CD4-positive, alpha-beta T cell treated with Interferon gamma for 1 hour (primary cell): ENCODE measurements at regions not wholly inside any gene's neighbourhood (a gene's known extent, or its start where the extent isn't known, plus 50 kb on each side); places are given as distances from the start of the nearest gene placed in this dataset.
"Not testable (repeated sequence)": the region's sequence is repeated elsewhere in the genome, so short reads cannot be mapped to it uniquely, and the experiment has no call there.

Source experiments
- DNase-seq: peaks from one replicate; pipeline ENCODE4 v3.0.0-alpha.2; 2020

GRCh38 chr12:9364224-9365176 is 156.3 kb upstream of the PZP start:
- no peak for DNase-seq

DNA sequence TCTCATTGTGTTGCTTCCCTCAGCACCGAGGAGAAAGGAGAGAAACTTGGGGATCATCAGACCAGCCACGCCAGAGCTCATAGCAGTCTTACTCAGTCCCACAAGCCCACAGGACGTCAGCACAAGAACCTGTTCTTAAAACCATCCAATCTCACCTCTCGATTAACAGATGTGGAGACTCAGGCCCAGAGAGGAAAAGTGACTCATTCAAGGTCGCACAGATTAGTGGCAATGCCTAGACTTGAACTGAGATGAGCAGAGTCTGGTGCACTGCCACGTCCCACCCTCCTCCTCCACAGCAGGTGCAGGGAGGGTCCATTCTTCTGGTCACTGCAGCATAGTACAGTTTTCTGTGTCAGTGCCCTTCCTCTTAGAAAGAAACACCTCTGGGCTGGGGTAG is 154.9 kb upstream of the PZP start:
- DNase-seq: no peak

GRCh38 chr12:9361879-9362326 is 153.7 kb upstream of the PZP start:
- no peak for DNase-seq

DNA sequence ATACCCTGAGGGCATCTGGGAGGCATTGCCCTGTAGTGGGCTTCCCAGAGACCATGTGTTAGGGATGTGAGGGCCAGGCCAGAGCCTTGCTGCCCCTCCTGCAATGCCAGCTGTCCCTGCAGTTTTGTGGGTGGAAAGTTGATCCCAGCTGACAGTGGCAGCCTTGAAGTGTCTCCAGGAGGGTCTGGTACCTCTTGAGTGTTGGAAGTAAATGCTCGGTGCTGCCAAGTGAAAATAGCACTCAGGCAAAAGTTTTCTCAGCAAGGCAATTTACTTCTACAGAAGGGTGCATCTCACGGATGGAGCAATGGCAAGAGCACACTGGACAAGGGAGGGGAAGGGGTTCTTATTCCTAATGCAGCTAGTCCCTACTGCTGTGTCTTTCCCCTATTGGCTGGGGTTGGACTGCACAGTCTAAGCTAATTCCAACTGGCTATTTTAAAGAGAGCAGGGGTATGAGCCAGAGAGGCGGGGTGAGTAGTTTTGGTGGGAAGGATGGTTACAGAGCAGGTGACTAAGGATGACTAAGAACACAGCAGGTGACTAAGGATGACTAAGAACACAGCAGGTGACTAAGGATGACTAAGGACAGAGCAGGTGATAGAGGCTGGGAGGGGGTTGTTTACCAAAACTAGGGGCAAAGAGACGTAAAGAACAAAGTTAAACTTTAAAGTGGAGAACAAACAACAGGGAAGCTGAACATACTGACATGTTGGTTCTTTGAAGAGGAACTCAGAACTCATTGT is 146.0 kb upstream of the PZP start:
- DNase-seq: not testable (repeated sequence)

DNA sequence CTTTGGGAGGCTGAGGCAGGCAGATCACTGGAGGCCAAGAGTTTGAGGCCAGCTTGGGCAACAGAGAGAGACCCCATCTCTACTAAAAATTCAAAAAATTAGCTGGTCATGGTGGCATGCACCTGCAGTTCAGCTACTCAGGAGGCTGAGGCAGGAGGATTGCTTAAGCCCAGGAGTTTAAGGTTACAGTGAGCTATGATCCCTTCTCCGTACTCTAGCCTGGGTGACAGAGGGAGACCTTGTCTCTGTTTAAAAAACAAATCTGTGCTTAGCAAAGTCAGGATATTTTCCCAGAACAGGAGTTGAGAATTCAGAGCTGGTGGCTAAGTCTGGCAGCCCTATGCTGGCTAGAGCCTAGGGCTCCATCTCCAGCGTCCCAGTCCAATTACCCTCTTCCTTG is 142.9 kb upstream of the PZP start:
- no peak for DNase-seq

DNA sequence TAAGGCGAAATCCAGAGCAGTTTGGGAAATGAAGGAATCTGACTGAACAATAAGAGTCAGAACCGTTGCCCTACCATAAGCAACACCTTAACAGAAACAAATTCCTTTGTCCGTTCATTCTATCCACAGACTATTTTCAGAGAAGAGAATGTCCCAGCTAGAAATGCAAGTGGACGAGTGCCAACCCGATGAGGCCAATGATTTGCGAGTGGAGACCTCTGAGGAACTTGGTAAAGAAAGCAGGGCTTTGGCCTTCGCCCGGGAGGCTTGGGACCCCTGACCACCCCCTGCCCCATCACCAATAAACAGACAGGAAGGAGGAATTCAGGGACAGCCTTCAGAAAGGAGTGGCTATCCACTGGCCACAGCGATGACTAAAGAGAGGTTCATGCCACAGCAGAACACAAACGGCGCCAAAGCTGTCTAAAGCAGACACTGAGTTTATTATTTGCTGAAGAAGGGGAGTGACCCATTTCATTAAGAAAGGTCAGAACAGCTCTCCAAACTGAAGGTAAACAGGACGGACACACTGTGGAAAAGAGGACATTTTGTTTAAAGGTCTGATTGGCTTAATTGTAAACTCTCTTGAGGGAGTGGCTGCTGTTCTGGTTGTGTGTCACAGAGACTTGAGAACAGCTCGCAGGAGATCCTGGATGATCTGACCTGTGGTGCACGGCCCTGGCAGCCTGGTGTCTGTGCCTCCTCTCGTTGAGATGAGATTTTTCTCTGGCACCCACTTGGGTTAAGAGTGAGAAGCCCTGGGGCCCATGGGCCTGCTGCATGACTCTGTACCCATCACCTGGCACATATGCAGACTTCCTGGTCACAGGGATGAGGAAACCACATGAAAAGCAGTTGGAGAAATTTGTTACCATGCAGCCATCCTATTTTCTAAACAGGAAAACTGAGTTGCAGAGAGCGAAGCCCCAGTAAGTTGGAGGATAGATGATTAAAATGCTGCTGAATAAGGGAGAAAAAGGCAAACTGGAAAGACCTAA is 142.0 kb upstream of the PZP start:
- no peak for DNase-seq

GRCh38 chr12:9348906-9349518 is 140.8 kb upstream of the PZP start:
- DNase-seq: no peak

GRCh38 chr12:9347328-9348127 is 139.3 kb upstream of the PZP start:
- no peak for DNase-seq

- no peak for DNase-seq
These were observed 138.7 kb upstream of the PZP start for GRCh38 chr12:9346866-9347327.

DNA sequence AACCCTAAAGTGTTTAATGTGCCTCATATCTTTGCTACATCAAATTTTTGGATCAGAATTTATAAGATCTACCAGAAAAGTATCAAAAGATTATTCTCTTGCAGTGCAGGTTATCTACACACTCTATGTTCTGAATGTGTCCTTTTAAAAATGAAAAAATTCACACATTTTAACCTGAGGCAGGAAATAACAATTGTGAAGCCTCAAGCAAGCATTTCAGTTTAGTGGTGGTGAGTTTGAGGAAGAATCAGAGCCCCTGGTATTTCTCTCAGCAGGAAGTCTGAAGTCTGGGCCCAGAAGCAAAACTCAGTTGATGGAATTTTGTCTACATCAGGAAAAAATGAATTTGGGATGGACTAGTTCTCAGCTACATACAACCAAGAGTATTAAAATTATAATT is 137.0 kb upstream of the PZP start:
- no peak for DNase-seq

GRCh38 chr12:9344541-9344940 is 136.3 kb upstream of the PZP start:
- no peak for DNase-seq

DNA sequence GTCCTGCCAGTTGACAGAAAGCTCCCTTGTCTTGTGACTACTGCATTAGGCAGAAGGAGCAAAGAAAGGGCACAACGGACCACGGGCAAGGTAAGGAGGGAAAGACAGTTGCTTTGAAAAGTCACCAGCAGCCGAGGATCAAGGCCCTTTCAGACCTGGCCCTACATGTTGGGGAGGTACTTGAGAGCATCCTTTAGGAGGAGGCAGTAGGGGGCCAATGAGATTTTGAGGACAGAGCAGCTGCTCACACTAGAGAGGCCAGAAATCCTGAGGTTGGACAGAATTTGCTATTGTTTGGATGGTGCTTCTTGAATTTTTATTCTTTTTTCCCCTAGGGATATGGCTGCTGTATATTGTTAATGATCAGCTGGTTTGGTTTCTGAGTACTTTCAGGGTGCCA is 135.5 kb upstream of the PZP start:
- DNase-seq: no peak

DNA sequence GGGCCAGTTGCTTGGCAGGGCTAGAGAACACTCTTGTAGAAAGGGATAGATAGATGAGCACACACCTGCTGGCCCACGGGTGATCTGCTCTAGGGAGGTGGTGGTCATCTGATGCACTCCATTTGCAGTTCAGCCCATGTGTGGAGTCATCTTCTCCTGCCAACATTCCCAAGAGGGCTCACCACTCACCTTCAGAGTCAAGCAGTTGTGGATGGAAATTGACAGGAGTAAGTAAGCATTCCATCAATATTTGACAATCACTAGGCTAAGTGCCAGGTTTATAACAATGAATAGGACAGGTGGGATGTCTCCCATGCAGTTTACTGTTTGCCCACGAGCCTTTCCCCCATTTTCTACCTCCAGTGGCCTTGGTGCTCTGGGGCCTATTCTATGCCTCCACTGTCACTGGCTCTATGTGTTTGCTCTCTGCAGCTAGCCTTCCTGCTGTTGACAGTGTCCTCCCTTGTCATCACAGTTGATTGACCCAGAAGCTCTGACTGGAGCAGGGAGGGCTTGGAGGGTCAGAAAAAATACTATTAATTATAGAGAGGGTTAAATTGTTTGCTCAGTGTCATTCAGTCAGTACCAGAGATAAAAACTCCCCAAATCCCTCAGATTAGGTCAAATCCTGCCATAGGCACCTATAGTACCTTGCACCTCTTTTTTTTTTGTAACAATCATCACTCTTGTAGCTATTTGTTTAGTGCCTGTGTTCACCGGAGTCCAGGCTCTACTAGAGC is 134.6 kb upstream of the PZP start:
- no peak for DNase-seq

GRCh38 chr12:9341260-9341585 is 133.0 kb upstream of the PZP start:
- DNase-seq: no peak

DNA sequence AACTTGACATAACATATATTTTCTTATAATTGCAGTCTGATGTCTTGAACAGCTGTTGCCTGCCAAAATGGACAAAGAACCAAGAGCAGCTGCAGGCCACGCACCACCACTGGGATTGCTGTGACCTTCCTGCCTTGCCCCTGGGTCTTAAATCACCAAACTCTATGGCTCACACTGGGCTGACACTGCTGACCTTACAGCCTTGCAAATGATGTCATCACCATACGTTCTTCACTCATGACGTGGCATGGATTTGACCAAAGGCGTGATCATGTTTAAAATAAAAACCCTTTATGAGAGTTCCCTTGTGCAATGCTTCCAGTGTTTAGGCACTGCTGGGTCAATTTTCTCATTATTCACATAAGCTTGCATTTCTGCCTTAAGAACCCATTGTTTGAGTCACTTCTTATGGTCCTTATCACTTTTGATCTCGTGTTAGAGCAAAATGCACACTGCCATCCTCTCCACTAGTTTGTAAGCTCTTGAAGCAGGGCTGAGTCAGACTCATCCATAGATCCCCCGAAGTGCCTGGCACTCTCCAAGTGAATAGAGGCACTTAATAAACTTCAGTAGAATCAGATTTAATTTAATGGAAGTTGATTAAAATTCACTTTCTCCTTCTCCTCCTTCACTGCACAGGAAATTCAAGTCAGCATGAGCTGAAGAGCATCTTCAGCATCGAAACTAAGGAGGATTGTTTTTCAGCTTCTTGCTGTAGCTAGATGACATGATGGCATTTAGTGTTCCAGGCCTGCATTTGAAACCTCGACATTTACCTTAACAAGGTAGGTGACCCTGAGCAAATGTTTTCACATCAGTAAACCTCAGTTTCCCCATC is 132.4 kb upstream of the PZP start:
- no peak for DNase-seq

- DNase-seq: no peak
These were observed 129.5 kb upstream of the PZP start for GRCh38 chr12:9337656-9338055.

DNA sequence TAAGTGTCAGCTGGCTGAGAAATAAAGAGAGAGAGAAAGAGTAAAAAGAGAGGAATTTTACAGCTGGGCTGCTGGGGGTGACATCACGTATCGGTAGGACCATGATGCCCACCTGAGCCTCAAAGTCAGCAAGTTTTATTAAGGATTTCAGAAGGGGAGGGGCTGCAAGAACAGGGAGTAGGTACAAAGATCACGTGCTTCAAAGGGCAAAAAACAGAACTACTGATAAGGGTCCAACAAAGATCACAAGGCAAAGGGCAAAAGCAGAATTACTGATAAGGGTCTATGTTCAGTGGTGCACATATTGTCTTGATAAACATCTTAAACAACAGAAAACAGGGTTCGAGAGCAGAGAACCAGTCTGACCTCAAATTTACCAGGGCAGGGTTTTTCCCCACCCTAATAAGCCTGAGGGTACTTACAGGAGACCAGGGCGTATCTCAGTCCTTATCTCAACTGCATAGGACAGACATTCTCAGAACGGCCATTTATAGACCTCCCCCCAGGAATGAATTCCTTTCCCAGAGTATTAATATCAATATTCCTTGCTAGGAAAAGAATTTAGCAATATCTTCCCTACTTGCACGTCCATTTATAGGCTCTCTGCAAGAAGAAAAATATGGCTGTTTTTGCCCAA is 128.3 kb upstream of the PZP start:
- DNase-seq: not testable (repeated sequence)

DNA sequence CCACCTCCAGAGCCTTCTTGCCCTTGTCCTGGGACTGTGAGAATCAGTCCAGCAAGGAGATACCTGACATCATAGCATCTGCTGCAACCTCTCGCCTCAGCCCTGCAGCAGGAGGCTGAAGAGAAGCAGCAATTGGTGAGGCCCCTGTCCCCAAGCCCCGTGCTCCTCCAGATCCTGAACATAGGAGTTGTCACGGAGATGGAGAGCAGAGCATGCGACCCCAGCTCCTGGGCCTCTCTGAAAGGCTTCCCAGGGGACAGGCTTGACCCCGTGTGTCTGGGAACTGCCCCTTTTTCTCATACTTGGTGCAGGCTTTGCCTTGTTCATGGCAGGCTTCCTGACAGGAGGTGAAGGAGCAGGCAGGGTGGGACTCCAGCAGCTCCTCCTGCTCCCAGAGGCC is 127.7 kb upstream of the PZP start:
- no peak for DNase-seq

DNA sequence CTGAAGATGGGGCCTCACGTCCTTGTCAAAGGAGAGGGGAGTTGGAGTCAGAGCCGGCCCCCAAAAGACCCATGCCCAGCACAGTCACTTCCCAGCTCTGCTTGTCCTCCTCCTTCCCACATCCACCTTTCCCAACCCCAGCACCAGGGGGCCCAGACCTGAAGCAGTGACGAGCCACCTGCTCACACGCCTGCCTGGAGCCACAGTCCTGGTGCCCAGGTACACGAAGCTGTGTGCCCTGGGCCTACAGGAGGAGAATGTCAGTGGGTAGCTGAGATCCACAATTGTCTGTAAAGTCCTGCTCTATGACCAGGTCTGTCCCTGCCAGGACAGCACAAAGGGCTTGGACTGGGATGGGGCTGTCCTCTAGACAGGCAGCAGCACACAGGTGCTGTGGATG is 126.8 kb upstream of the PZP start:
- DNase-seq: no peak
